ENCODE measurements at regions not wholly inside any gene's neighbourhood (a gene's known extent, or its start where the extent isn't known, plus 50 kb on each side); places are given as distances from the start of the nearest gene placed in this dataset.
A peak's percentile ranks its signal among the peaks of the same experiment; 100 is the strongest.

- DNase-seq (ENCODE audit: low read depth), result no peak
- TF ChIP-seq CTCF (conservative IDR thresholded peaks at IDR 0.05; ENCODE audit: control insufficient read depth, insufficient read depth, low read depth, low read length), result no peak
- H3K4me3 ChIP-seq (ENCODE audit: control insufficient read depth, low read depth, low read length), result no peak overlapping the region
Measured at GRCh38 chr19:46927106-46927505, 66.3 kb downstream of the ARHGAP35 start.

GRCh38 chr19:46927893-46928292 lies 67.1 kb downstream of the ARHGAP35 start:
- TF ChIP-seq CTCF (conservative IDR thresholded peaks at IDR 0.05; ENCODE audit: control insufficient read depth, insufficient read depth, low read depth, low read length), result no peak
- DNase-seq (ENCODE audit: low read depth), result no peak
- no peak overlapping the region for H3K4me3 ChIP-seq (ENCODE audit: control insufficient read depth, low read depth, low read length)

- DNase-seq (ENCODE audit: low read depth), result peak; percentile 41
- no peak overlapping the region for H3K4me3 ChIP-seq (ENCODE audit: control insufficient read depth, low read depth, low read length)
Measured at GRCh38 chr19:46928951-46929350, 68.2 kb downstream of the ARHGAP35 start.

GRCh38 chr19:46931202-46931601 lies 70.4 kb downstream of the ARHGAP35 start:
- TF ChIP-seq CTCF (conservative IDR thresholded peaks at IDR 0.05; ENCODE audit: control insufficient read depth, insufficient read depth, low read depth, low read length), result no peak
- no peak overlapping the region for H3K4me3 ChIP-seq (ENCODE audit: control insufficient read depth, low read depth, low read length)
- no peak for DNase-seq (ENCODE audit: low read depth)

More at GRCh38 chr19:46928951-46929350, 68.2 kb downstream of the ARHGAP35 start:
- TF ChIP-seq CTCF (conservative IDR thresholded peaks at IDR 0.05; ENCODE audit: control insufficient read depth, insufficient read depth, low read depth, low read length), result peak; percentile 24

- TF ChIP-seq CTCF (conservative IDR thresholded peaks at IDR 0.05; ENCODE audit: control insufficient read depth, insufficient read depth, low read depth, low read length), result no peak
- no peak for DNase-seq (ENCODE audit: low read depth)
- H3K4me3 ChIP-seq (ENCODE audit: control insufficient read depth, low read depth, low read length), result no peak overlapping the region
Measured at GRCh38 chr19:46932346-46932745, 71.5 kb downstream of the ARHGAP35 start.

- DNase-seq (ENCODE audit: low read depth), result no peak
- H3K4me3 ChIP-seq (ENCODE audit: control insufficient read depth, low read depth, low read length), result no peak overlapping the region
- no peak for TF ChIP-seq CTCF (conservative IDR thresholded peaks at IDR 0.05; ENCODE audit: control insufficient read depth, insufficient read depth, low read depth, low read length)
Measured at GRCh38 chr19:46935066-46935663, 74.4 kb downstream of the ARHGAP35 start.

Data from fibroblast of mammary gland (primary cell).